ENCODE measurements at regions not wholly inside any gene's neighbourhood (a gene's known extent, or its start where the extent isn't known, plus 50 kb on each side); places are given as distances from the start of the nearest gene placed in this dataset.

DNA sequence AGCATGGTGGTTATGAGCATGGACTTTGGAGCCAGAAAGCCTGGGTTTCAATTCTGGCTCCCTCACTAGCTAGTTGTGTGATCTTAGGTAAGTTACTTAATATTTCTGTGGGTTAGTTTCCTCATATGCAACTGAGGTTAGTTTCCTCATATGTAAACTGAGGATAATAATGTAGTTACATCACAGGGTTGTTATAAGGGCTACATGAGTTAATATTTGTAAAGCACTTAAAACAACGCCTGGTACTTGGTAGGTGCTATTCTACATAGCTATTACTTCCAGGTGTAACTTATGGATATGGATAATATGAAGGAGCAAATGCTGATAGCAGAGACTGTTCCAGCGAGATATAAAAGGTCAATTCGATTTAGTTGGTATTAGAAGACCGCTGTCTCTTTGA, 69.4 kb upstream of the POU5F2 start:
- TF ChIP-seq CTCF (IDR thresholded peaks at IDR 0.05) (no peak), POLR2AphosphoS5 (IDR thresholded peaks at IDR 0.05; ENCODE audit: low read depth, low read length) (no peak), REST (IDR thresholded peaks at IDR 0.05; ENCODE audit: insufficient read depth in 1 of 2, low read depth in 2 of 2, low read length in 1 of 2) (no peak)

Data from Panc1 (cell line).